Neural cell (in vitro differentiated cells): ENCODE measurements at regions not wholly inside any gene's neighbourhood (a gene's known extent, or its start where the extent isn't known, plus 50 kb on each side); places are given as distances from the start of the nearest gene placed in this dataset.

Experiments
- H2AFZ ChIP-seq: fragments of 200-600, 300-800 bp; sonication (generic), shearing (Covaris generic); 2 replicates; pipeline ENCODE4 v1.6.0; 2014; ENCODE audit warnings: low read depth, mild to moderate bottlenecking, antibody characterized with exemption, low read length, moderate library complexity
- H3F3A ChIP-seq: fragments of 200-600 bp; shearing (Covaris generic); 2 replicates; pipeline ENCODE4 v1.6.1; 2016; ENCODE audit warnings: mild to moderate bottlenecking, moderate library complexity, mixed read lengths, antibody characterized with exemption, low read length; ENCODE audit not compliant: insufficient read depth, poor library complexity, severe bottlenecking
- H3K27ac ChIP-seq: fragments of 200-600, 300-800 bp; sonication (generic), shearing (Covaris generic); 2 replicates; pipeline ENCODE4 v1.5.1; 2014; ENCODE audit warnings: mild to moderate bottlenecking, low read length, moderate library complexity
- H3K27me3 ChIP-seq: fragments of 300-800, 200-600 bp; sonication (generic), shearing (Covaris generic); 2 replicates; pipeline ENCODE4 v1.6.0; 2014; ENCODE audit warnings: mild to moderate bottlenecking, low read depth, low read length, moderate library complexity; ENCODE audit not compliant: insufficient read depth
- H3K36me3 ChIP-seq: fragments of 300-800, 200-600 bp; sonication (generic), shearing (Covaris generic); 2 replicates; pipeline ENCODE4 v1.5.1; 2014; ENCODE audit warnings: mild to moderate bottlenecking, antibody characterized with exemption, low read length, moderate library complexity; ENCODE audit not compliant: insufficient read depth
- H3K4me2 ChIP-seq: fragments of 300-800, 200-600 bp; sonication (generic), shearing (Covaris generic); 2 replicates; pipeline ENCODE4 v1.6.0; 2014; ENCODE audit warnings: mild to moderate bottlenecking, low read length
- H3K4me3 ChIP-seq: fragments of 300-800, 200-600 bp; sonication (generic), shearing (Covaris generic); 2 replicates; pipeline ENCODE4 v1.5.1; 2014; ENCODE audit warnings: mild to moderate bottlenecking, low read length, moderate library complexity
- H3K79me2 ChIP-seq: fragments of 200-600 bp; shearing (Covaris generic); replicated peaks from 2 replicates; pipeline ENCODE4 v1.6.0; 2014; ENCODE audit warnings: mild to moderate bottlenecking, low read length, moderate library complexity; ENCODE audit not compliant: insufficient read depth
- H3K9ac ChIP-seq: fragments of 300-800, 200-600 bp; sonication (generic), shearing (Covaris generic); 2 replicates; pipeline ENCODE4 v1.6.1; 2016; ENCODE audit warnings: mild to moderate bottlenecking, low read length, mixed read lengths
- H3K9me2 ChIP-seq: fragments of 200-600 bp; shearing (Covaris generic); 2 replicates; pipeline ENCODE4 v1.6.1; 2016; ENCODE audit warnings: mild to moderate bottlenecking, low read length, mixed read lengths; ENCODE audit not compliant: insufficient read depth
- H3K9me3 ChIP-seq: fragments of 200-600, 300-800 bp; sonication (generic), shearing (Covaris generic); 2 replicates; pipeline ENCODE4 v1.6.1; 2016; ENCODE audit warnings: mild to moderate bottlenecking, mixed run types, low read length, moderate library complexity, mixed read lengths
- H4K20me1 ChIP-seq: fragments of 200-600 bp; shearing (Covaris generic); 2 replicates; pipeline ENCODE4 v1.6.1; 2016; ENCODE audit warnings: mild to moderate bottlenecking, mixed run types; ENCODE audit not compliant: insufficient read depth
- CTCF ChIP-seq: fragments of 450-650 bp; IDR thresholded peaks from 2 replicates; pipeline ENCODE4 v1.5.1; 2014; ENCODE audit warnings: antibody characterized with exemption, mild to moderate bottlenecking, moderate library complexity; ENCODE audit not compliant: poor library complexity, severe bottlenecking
- EP300 ChIP-seq: fragments of 450-650 bp; conservative IDR thresholded peaks from 2 replicates; pipeline ENCODE4 v1.6.1; 2014; ENCODE audit warnings: antibody characterized with exemption, mild to moderate bottlenecking, moderate library complexity; ENCODE audit not compliant: poor library complexity, severe bottlenecking
- EZH2 ChIP-seq: fragments of 200-600, 300-800 bp; shearing (Covaris generic), sonication (generic); IDR thresholded peaks from 2 replicates; pipeline ENCODE4 v1.6.1; 2014; ENCODE audit warnings: antibody characterized with exemption, low read length, borderline replicate concordance, mild to moderate bottlenecking; ENCODE audit not compliant: insufficient read depth, poor library complexity, severe bottlenecking
- MXI1 ChIP-seq: fragments of 450-650 bp; conservative IDR thresholded peaks from 2 replicates; pipeline ENCODE4 v1.6.1; 2014; ENCODE audit warnings: antibody characterized with exemption, mild to moderate bottlenecking; ENCODE audit not compliant: poor library complexity, severe bottlenecking
- POLR2AphosphoS5 ChIP-seq: IDR thresholded peaks from 2 replicates; pipeline ENCODE4 v1.6.1; 2012
- RAD21 ChIP-seq: fragments of 450-650 bp; conservative IDR thresholded peaks from 2 replicates; pipeline ENCODE4 v1.6.1; 2014; ENCODE audit warnings: antibody characterized with exemption, mild to moderate bottlenecking, moderate library complexity
- REST ChIP-seq: IDR thresholded peaks from 2 replicates; pipeline ENCODE4 v1.6.1; 2012; ENCODE audit warnings: borderline replicate concordance
- SMC3 ChIP-seq: fragments of 450-650 bp; conservative IDR thresholded peaks from 2 replicates; pipeline ENCODE4 v1.6.1; 2014; ENCODE audit warnings: antibody characterized with exemption, mild to moderate bottlenecking, moderate library complexity; ENCODE audit not compliant: poor library complexity
- TAF1 ChIP-seq: IDR thresholded peaks from 2 replicates; pipeline ENCODE4 v1.6.1; 2012; ENCODE audit warnings: low read depth

GRCh38 chr19:30314805-30315155 lies 57.4 kb upstream of the ZNF536 start:
- TF ChIP-seq EZH2 (no peak), TAF1 (no peak), MXI1 (no peak), POLR2AphosphoS5 (no peak), REST (no peak), CTCF (no peak), SMC3 (no peak)
- H3K4me2 ChIP-seq, result no peak overlapping the region
- no peaks in the 10 kb centered on the region for H3K79me2 ChIP-seq
- peaks cover 9% of the 10 kb centered on the region for H3K9me3 ChIP-seq
- H2AFZ ChIP-seq, result no peak overlapping the region
- no peaks in the 10 kb centered on the region for H3K36me3 ChIP-seq
- H3K27me3 ChIP-seq, result no peaks in the 10 kb centered on the region
- H3K9me2 ChIP-seq, result no peaks in the 10 kb centered on the region
- H3K27ac ChIP-seq, result no peak overlapping the region
- no peaks in the 10 kb centered on the region for H3F3A ChIP-seq
- H3K9ac ChIP-seq, result no peak overlapping the region
- no peaks in the 10 kb centered on the region for H4K20me1 ChIP-seq
- H3K4me3 ChIP-seq, result no peak overlapping the region

- peaks cover 9% of the 10 kb centered on the region for H3K9me3 ChIP-seq
- no peaks in the 10 kb centered on the region for H3K9me2 ChIP-seq
- H3K27ac ChIP-seq, result no peak overlapping the region
- H3K4me2 ChIP-seq, result no peak overlapping the region
- no peak overlapping the region for H2AFZ ChIP-seq
- no peaks in the 10 kb centered on the region for H3K36me3 ChIP-seq
- H3F3A ChIP-seq, result no peaks in the 10 kb centered on the region
- H3K9ac ChIP-seq, result no peak overlapping the region
- no peak for TF ChIP-seq POLR2AphosphoS5
- no peak for TF ChIP-seq CTCF
- no peak for TF ChIP-seq MXI1
- TF ChIP-seq EP300, result no peak
- no peak for TF ChIP-seq SMC3
- TF ChIP-seq REST, result no peak
- no peak for TF ChIP-seq RAD21
- TF ChIP-seq TAF1, result no peak
- H4K20me1 ChIP-seq, result no peaks in the 10 kb centered on the region
- no peaks in the 10 kb centered on the region for H3K27me3 ChIP-seq
- H3K79me2 ChIP-seq, result no peaks in the 10 kb centered on the region
- H3K4me3 ChIP-seq, result no peak overlapping the region
These were observed 57.0 kb upstream of the ZNF536 start for GRCh38 chr19:30315159-30315558.
